WERI-Rb-1 (cell line): ENCODE measurements at regions not wholly inside any gene's neighbourhood (a gene's known extent, or its start where the extent isn't known, plus 50 kb on each side); places are given as distances from the start of the nearest gene placed in this dataset.

Experiments
- DNase-seq: peaks from one replicate; pipeline ENCODE4 v3.0.0-alpha.2; 2020
- H3K27ac ChIP-seq: fragments of 250-450 bp; sonication (Bioruptor Pico); 2 replicates; pipeline ENCODE4 v1.5.1; 2020; ENCODE audit warnings: mild to moderate bottlenecking, moderate library complexity
- H3K27me3 ChIP-seq: fragments of 250-450 bp; sonication (Bioruptor Pico); 2 replicates; pipeline ENCODE4 v1.5.1; 2021; ENCODE audit warnings: mild to moderate bottlenecking, low read depth, moderate library complexity; ENCODE audit not compliant: insufficient read depth, severe bottlenecking
- H3K36me3 ChIP-seq: fragments of 250-450 bp; sonication (Bioruptor Pico); 2 replicates; pipeline ENCODE4 v1.5.1; 2020; ENCODE audit warnings: mild to moderate bottlenecking, moderate library complexity
- H3K4me3 ChIP-seq: 2 replicates; pipeline ENCODE4 v1.5.1; 2011; ENCODE audit warnings: low read depth, mild to moderate bottlenecking, control low read depth, low read length
- H3K9me3 ChIP-seq: fragments of 250-450 bp; sonication (Bioruptor Pico); 2 replicates; pipeline ENCODE4 v1.5.1; 2021; ENCODE audit warnings: mild to moderate bottlenecking, moderate library complexity; ENCODE audit not compliant: severe bottlenecking
- CTCF ChIP-seq: IDR thresholded peaks from 2 replicates; pipeline ENCODE4 v1.5.1; 2011; ENCODE audit warnings: low read depth, mild to moderate bottlenecking, control low read depth, inconsistent platforms, low read length

- no peak for DNase-seq
- no peaks in the 10 kb centered on the region for H3K36me3 ChIP-seq
- TF ChIP-seq CTCF: no peak
- no peaks in the 10 kb centered on the region for H3K9me3 ChIP-seq
- no peak overlapping the region for H3K4me3 ChIP-seq
- H3K27me3 ChIP-seq: no peaks in the 10 kb centered on the region
- H3K27ac ChIP-seq: no peak overlapping the region
Observed at GRCh38 chr14:86652526-86652925, 1122.6 kb downstream of the FLRT2 start.

- Histone ChIP-seq H3K9me3 (peaks cover 9% of the 10 kb centered on the region), H3K4me3 (no peak overlapping the region), H3K36me3 (no peaks in the 10 kb centered on the region), H3K27me3 (no peaks in the 10 kb centered on the region), H3K27ac (no peak overlapping the region)
- TF ChIP-seq CTCF: peak; percentile 28; the same call in 1 of the 2 replicates
- no peak for DNase-seq
Observed at GRCh38 chr14:86646696-86647690, 1117.0 kb downstream of the FLRT2 start.

GRCh38 chr14:86646125-86646524, 1116.2 kb downstream of the FLRT2 start:
- Histone ChIP-seq H3K36me3 (no peaks in the 10 kb centered on the region), H3K9me3 (peaks cover 9% of the 10 kb centered on the region), H3K27ac (no peak overlapping the region), H3K27me3 (no peaks in the 10 kb centered on the region), H3K4me3 (no peak overlapping the region)
- DNase-seq: no peak
- no peak for TF ChIP-seq CTCF

- Histone ChIP-seq H3K27ac (no peak overlapping the region), H3K9me3 (peaks cover 2% of the 10 kb centered on the region), H3K36me3 (no peaks in the 10 kb centered on the region), H3K4me3 (no peak overlapping the region), H3K27me3 (no peaks in the 10 kb centered on the region)
- no peak for TF ChIP-seq CTCF
- no peak for DNase-seq
Observed at GRCh38 chr14:86641310-86641709, 1111.4 kb downstream of the FLRT2 start.

GRCh38 chr14:86640288-86640687, 1110.3 kb downstream of the FLRT2 start:
- DNase-seq: peak; percentile 27
- no peaks in the 10 kb centered on the region for H3K27me3 ChIP-seq
- H3K4me3 ChIP-seq: no peak overlapping the region
- H3K9me3 ChIP-seq: no peaks in the 10 kb centered on the region
- no peak overlapping the region for H3K27ac ChIP-seq
- no peaks in the 10 kb centered on the region for H3K36me3 ChIP-seq
- TF ChIP-seq CTCF: peak; percentile 21; the same call in 1 of the 2 replicates
